SK-N-SH treated with all-trans-retinoic acid at 6 μM for 48 hours (cell line): ENCODE measurements at regions not wholly inside any gene's neighbourhood (a gene's known extent, or its start where the extent isn't known, plus 50 kb on each side); places are given as distances from the start of the nearest gene placed in this dataset.

ENCODE experiments used
- ATAC-seq: fragments of 200-7000 bp; cut with Tn5 transposase; 3 replicates; pipeline ENCODE4 v1.9.1; 2020; ENCODE audit warnings: mild to moderate bottlenecking, moderate library complexity
- ARNTL ChIP-seq: fragments of 450-650 bp; formaldehyde crosslinking; IDR thresholded peaks from 2 replicates; pipeline ENCODE4 v1.5.0; 2020; ENCODE audit warnings: low read depth, mild to moderate bottlenecking, moderate library complexity, borderline replicate concordance
- BACH2 ChIP-seq: fragments of 250-450 bp; sonication (Bioruptor Pico); IDR thresholded peaks from 2 replicates; pipeline ENCODE4 v1.9.0; 2021; ENCODE audit warnings: mild to moderate bottlenecking, borderline replicate concordance
- CSDC2 ChIP-seq: fragments of 250-450 bp; sonication (Bioruptor Pico); IDR thresholded peaks from 2 replicates; pipeline ENCODE4 v1.5.0; 2020; ENCODE audit warnings: mild to moderate bottlenecking, moderate library complexity
- ESRRG ChIP-seq: fragments of 250-450 bp; sonication (Bioruptor Pico); IDR thresholded peaks from 2 replicates; pipeline ENCODE4 v1.6.1; 2021; ENCODE audit warnings: mild to moderate bottlenecking
- GLIS3 ChIP-seq: fragments of 250-450 bp; sonication (Bioruptor Pico); IDR thresholded peaks from 2 replicates; pipeline ENCODE4 v1.5.0; 2020; ENCODE audit warnings: mild to moderate bottlenecking, moderate library complexity
- ISL1 ChIP-seq: fragments of 250-450 bp; sonication (Bioruptor Pico); IDR thresholded peaks from 2 replicates; pipeline ENCODE4 v2.1.2; 2022; ENCODE audit warnings: mild to moderate bottlenecking, moderate library complexity
- OSR1 ChIP-seq: fragments of 250-450 bp; sonication (Bioruptor Pico); IDR thresholded peaks from 2 replicates; pipeline ENCODE4 v1.8.0; 2022; ENCODE audit warnings: moderate library complexity, mild to moderate bottlenecking, inconsistent platforms
- PATZ1 ChIP-seq: fragments of 250-450 bp; sonication (Bioruptor Pico); IDR thresholded peaks from 2 replicates; pipeline ENCODE4 v1.8.0; 2020; ENCODE audit warnings: mild to moderate bottlenecking, moderate library complexity, borderline replicate concordance
- PPARA ChIP-seq: fragments of 250-450 bp; sonication (Bioruptor Pico); IDR thresholded peaks from 2 replicates; pipeline ENCODE4 v1.5.0; 2020; ENCODE audit warnings: mild to moderate bottlenecking, borderline replicate concordance
- RARB ChIP-seq: fragments of 250-450 bp; sonication (Bioruptor Pico); IDR thresholded peaks from 2 replicates; pipeline ENCODE4 v1.8.0; 2021; ENCODE audit warnings: mild to moderate bottlenecking, moderate library complexity
- SNAI2 ChIP-seq: fragments of 250-450 bp; sonication (Bioruptor Pico); IDR thresholded peaks from 2 replicates; pipeline ENCODE4 v1.5.0; 2020; ENCODE audit warnings: mild to moderate bottlenecking, moderate library complexity
- TCF4 ChIP-seq: fragments of 250-450 bp; sonication (Bioruptor Pico); IDR thresholded peaks from 2 replicates; pipeline ENCODE4 v1.8.0; 2021; ENCODE audit warnings: mild to moderate bottlenecking, moderate library complexity, borderline replicate concordance
- TOX ChIP-seq: fragments of 250-450 bp; sonication (Bioruptor Pico); IDR thresholded peaks from 2 replicates; pipeline ENCODE4 v1.8.0; 2021; ENCODE audit warnings: mild to moderate bottlenecking, moderate library complexity, borderline replicate concordance
- TSHZ2 ChIP-seq: fragments of 250-450 bp; sonication (Bioruptor Pico); IDR thresholded peaks from 2 replicates; pipeline ENCODE4 v1.5.0; 2020; ENCODE audit warnings: mild to moderate bottlenecking, moderate library complexity
- ZC3H10 ChIP-seq: fragments of 250-450 bp; sonication (Bioruptor Pico); IDR thresholded peaks from 2 replicates; pipeline ENCODE4 v1.5.1; 2021; ENCODE audit warnings: mild to moderate bottlenecking, moderate library complexity
- ZFP3 ChIP-seq: fragments of 250-450 bp; sonication (Bioruptor Pico); IDR thresholded peaks from 2 replicates; pipeline ENCODE4 v1.5.0; 2020; ENCODE audit warnings: mild to moderate bottlenecking, moderate library complexity
- ZFP30 ChIP-seq: fragments of 450-650 bp; formaldehyde crosslinking; IDR thresholded peaks from 2 replicates; pipeline ENCODE4 v1.5.0; 2022; ENCODE audit warnings: mild to moderate bottlenecking, moderate library complexity
- ZNF565 ChIP-seq: fragments of 450-650 bp; formaldehyde crosslinking; conservative IDR thresholded peaks from 2 replicates; pipeline ENCODE4 v1.5.0; 2020; ENCODE audit warnings: low read depth, mild to moderate bottlenecking, moderate library complexity
- ZNF70 ChIP-seq: fragments of 450-650 bp; formaldehyde crosslinking; IDR thresholded peaks from 2 replicates; pipeline ENCODE4 v1.5.0; 2020; ENCODE audit warnings: mild to moderate bottlenecking, moderate library complexity
- ZNF8 ChIP-seq: fragments of 450-650 bp; formaldehyde crosslinking; IDR thresholded peaks from 2 replicates; pipeline ENCODE4 v1.5.0; 2020; ENCODE audit warnings: mild to moderate bottlenecking, moderate library complexity
- TF ChIP-seq, protein P1 (sequence below): fragments of 250-450 bp; sonication (Bioruptor Pico); IDR thresholded peaks from 2 replicates; pipeline ENCODE4 v1.5.1; 2020; ENCODE audit warnings: low read depth, mild to moderate bottlenecking, moderate library complexity
- TF ChIP-seq, protein P2 (sequence below): fragments of 250-450 bp; sonication (Bioruptor Pico); IDR thresholded peaks from 2 replicates; pipeline ENCODE4 v1.8.0; 2021; ENCODE audit warnings: low read depth, mild to moderate bottlenecking, moderate library complexity, borderline replicate concordance
- TF ChIP-seq, protein P3 (sequence below): fragments of 250-450 bp; sonication (Bioruptor Pico); IDR thresholded peaks from 2 replicates; pipeline ENCODE4 v1.5.1; 2021; ENCODE audit warnings: mild to moderate bottlenecking, moderate library complexity

GRCh38 chr11:69995697-69996096, 82.4 kb upstream of the ANO1 start:
- no peak for TF ChIP-seq SNAI2
- TF ChIP-seq ZFP30 (CRISPR knock-in tag), result no peak
- TF ChIP-seq GLIS3, result no peak
- no peak for TF ChIP-seq RARB (CRISPR knock-in tag)
- no peak for TF ChIP-seq ESRRG (CRISPR knock-in tag)
- no peak for TF ChIP-seq OSR1 (CRISPR knock-in tag)
- TF ChIP-seq, protein P1, sequence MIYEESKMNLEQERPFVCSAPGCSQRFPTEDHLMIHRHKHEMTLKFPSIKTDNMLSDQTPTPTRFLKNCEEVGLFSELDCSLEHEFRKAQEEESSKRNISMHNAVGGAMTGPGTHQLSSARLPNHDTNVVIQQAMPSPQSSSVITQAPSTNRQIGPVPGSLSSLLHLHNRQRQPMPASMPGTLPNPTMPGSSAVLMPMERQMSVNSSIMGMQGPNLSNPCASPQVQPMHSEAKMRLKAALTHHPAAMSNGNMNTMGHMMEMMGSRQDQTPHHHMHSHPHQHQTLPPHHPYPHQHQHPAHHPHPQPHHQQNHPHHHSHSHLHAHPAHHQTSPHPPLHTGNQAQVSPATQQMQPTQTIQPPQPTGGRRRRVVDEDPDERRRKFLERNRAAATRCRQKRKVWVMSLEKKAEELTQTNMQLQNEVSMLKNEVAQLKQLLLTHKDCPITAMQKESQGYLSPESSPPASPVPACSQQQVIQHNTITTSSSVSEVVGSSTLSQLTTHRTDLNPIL, result no peak
- TF ChIP-seq ZNF70, result no peak
- no peak for TF ChIP-seq PATZ1 (CRISPR knock-in tag)
- TF ChIP-seq, protein P2, sequence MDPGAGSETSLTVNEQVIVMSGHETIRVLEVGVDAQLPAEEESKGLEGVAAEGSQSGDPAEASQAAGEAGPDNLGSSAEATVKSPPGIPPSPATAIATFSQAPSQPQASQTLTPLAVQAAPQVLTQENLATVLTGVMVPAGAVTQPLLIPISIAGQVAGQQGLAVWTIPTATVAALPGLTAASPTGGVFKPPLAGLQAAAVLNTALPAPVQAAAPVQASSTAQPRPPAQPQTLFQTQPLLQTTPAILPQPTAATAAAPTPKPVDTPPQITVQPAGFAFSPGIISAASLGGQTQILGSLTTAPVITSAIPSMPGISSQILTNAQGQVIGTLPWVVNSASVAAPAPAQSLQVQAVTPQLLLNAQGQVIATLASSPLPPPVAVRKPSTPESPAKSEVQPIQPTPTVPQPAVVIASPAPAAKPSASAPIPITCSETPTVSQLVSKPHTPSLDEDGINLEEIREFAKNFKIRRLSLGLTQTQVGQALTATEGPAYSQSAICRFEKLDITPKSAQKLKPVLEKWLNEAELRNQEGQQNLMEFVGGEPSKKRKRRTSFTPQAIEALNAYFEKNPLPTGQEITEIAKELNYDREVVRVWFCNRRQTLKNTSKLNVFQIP (CRISPR knock-in tag), result no peak
- no peak for TF ChIP-seq CSDC2 (CRISPR knock-in tag)
- TF ChIP-seq ZNF565 (CRISPR knock-in tag), result no peak
- TF ChIP-seq BACH2, result no peak
- no peak for TF ChIP-seq ISL1 (CRISPR knock-in tag)
- TF ChIP-seq PPARA (CRISPR knock-in tag), result no peak
- no peak for ATAC-seq

DNA sequence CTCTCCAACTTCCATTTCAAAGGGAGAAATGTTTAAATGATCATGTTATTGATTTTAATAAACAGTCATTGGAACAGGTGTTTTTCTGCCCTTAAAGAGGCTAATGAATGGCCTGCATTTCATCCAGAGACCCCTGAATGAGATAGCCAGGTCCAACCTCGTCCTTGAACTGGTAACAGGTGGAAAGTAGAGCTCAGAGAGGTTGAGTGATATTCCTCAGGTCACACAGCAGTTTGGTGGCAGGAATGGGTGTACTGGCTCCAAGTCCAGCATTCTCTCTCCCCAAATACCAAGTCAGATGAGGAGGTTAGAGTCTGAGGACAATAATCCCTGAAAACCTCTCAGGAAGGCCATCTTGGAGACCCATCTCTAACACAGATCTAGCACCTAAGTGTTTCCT, 81.7 kb upstream of the ANO1 start:
- TF ChIP-seq, protein P1, result no peak
- TF ChIP-seq ZNF565 (CRISPR knock-in tag) (no peak), OSR1 (CRISPR knock-in tag) (no peak), ZNF70 (no peak), TCF4 (no peak), ZNF8 (no peak), ARNTL (no peak), RARB (CRISPR knock-in tag) (no peak), SNAI2 (no peak), ZFP3 (CRISPR knock-in tag) (no peak), ESRRG (CRISPR knock-in tag) (no peak), TSHZ2 (no peak), BACH2 (no peak), ZC3H10 (CRISPR knock-in tag) (no peak), TOX (no peak), GLIS3 (no peak), ISL1 (CRISPR knock-in tag) (no peak), CSDC2 (CRISPR knock-in tag) (no peak), PATZ1 (CRISPR knock-in tag) (no peak)
- TF ChIP-seq, protein P3, sequence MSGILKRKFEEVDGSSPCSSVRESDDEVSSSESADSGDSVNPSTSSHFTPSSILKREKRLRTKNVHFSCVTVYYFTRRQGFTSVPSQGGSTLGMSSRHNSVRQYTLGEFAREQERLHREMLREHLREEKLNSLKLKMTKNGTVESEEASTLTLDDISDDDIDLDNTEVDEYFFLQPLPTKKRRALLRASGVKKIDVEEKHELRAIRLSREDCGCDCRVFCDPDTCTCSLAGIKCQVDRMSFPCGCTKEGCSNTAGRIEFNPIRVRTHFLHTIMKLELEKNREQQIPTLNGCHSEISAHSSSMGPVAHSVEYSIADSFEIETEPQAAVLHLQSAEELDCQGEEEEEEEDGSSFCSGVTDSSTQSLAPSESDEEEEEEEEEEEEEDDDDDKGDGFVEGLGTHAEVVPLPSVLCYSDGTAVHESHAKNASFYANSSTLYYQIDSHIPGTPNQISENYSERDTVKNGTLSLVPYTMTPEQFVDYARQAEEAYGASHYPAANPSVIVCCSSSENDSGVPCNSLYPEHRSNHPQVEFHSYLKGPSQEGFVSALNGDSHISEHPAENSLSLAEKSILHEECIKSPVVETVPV (CRISPR knock-in tag), result no peak
- no peak for ATAC-seq
